ENCODE measurements at regions not wholly inside any gene's neighbourhood (a gene's known extent, or its start where the extent isn't known, plus 50 kb on each side); places are given as distances from the start of the nearest gene placed in this dataset.

DNA sequence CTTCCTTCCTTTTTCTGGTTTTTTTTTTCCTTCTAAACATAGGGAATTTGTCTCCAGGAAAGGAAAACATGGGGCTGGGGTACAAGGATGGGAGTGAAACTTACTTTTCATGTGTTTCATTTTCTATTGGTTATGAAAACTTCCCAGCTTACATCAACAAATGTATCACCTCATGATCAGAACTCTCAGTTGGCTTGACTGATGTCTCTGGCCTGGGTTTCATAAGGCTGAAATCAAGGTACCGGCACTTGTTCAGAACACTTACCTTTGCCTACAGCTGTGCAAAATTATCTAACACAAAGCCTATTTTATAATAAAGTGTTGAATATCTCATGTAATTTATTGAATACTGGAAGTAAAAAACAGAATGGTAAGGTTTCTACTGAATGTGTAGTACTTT, 91.8 kb upstream of the STT3B start:
- no peak for DNase-seq

- DNase-seq: no peak
Observed at GRCh38 chr3:31442755-31443154, 90.0 kb upstream of the STT3B start.

GRCh38 chr3:31444220-31445142, 88.2 kb upstream of the STT3B start:
- no peak for DNase-seq

DNA sequence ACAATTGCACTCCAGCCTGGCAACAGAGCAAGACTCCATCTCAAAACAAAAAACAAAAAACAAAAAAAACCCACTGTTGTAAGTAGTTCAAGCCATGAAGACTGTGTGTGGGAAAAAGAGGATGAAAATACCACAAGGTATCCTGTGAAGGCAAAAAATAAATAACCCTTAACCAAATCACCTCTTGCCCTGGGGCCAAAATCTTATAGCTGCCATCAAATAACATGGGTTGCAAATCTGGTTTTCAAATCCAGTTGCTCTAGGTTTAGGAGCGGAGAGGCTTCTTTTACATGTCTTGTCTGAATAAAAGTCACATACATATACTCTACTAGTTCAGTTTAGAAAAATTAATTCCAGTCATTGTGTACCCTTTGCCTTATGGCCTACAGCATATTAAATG, 87.0 kb upstream of the STT3B start:
- no peak for DNase-seq

DNA sequence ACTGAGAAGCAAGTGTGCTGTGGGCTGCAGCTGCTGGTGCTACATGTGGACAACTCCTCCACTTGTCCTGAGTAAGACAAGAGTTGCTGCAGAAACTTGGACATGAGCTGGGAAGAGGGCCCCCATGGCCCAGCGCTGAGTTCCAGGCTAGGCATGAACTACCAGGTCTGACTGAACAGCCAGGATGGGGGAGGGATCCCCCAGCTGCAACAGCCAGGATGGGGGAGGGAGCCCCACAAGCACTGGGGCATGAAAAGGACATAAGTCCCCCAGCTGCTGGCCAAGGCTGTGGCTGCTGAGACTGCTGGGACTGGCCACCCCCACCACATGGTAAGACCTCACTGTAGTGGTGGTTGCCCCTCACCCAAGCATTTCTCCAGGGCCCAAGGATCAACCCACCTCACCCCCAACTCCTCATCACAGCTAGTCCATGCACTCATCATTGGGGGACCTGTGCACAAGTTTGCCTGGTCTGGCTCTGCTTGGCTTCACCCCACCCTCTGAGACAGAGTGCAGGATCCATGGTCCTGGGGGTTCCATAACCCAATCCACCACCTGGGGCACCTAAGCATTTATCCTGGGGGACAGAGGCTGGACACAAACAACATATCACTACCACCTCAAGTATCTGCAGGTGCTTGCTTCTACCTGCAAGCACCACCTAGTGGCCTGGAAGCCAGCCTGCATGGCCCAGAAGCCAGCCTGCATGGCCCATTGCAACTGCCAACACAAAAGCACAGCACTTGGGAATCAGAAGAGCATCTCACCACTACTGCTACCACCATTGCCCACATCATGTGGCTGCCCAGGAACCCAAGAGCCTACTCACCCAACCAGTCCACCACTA, 84.5 kb upstream of the STT3B start:
- DNase-seq: no peak

GRCh38 chr3:31448882-31449243, 83.9 kb upstream of the STT3B start:
- no peak for DNase-seq

GRCh38 chr3:31449318-31449717, 83.4 kb upstream of the STT3B start:
- no peak for DNase-seq

DNA sequence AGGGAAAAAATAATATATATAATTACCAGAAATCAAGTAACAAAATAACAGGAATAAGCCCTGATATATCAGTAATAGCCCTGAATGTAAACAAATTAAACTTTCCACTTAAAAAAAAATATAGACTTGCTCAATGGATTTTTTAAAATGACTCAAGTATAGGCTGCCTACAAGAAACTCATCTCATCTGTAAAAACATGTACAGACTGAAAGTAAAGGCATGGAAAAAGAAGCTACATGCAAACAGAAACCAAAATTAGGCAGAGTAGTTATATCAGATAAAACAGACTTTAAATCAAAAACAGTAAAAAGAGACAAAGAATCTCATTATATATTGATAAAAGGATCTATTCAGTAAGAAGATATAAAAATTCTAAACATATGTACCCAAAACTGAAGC, 82.4 kb upstream of the STT3B start:
- DNase-seq: no peak

GRCh38 chr3:31452495-31453106, 80.1 kb upstream of the STT3B start:
- no peak for DNase-seq

GRCh38 chr3:31453430-31453829, 79.3 kb upstream of the STT3B start:
- no peak for DNase-seq

GRCh38 chr3:31455524-31455923, 77.2 kb upstream of the STT3B start:
- DNase-seq: no peak

DNA sequence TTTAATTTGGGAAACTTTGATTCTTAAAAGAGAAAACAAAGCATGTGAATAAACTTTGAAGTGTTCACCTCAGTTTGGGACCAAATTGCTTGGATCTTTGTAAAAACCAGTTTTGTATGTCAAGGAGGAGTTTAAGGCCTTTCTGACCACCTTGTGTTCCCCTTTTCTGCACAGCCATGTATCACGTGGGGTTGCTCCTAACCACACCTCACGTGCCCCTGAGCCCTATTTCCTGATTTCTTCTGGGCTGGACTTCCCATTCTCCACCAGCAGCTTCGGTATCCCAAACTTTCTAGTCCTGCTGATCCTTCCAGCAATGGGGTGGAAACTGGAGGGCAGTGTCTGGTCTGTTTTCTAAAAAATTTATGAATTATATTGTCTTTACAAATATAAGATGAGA, 76.4 kb upstream of the STT3B start:
- no peak for DNase-seq

- no peak for DNase-seq
Observed at GRCh38 chr3:31461426-31461825, 71.3 kb upstream of the STT3B start.

DNA sequence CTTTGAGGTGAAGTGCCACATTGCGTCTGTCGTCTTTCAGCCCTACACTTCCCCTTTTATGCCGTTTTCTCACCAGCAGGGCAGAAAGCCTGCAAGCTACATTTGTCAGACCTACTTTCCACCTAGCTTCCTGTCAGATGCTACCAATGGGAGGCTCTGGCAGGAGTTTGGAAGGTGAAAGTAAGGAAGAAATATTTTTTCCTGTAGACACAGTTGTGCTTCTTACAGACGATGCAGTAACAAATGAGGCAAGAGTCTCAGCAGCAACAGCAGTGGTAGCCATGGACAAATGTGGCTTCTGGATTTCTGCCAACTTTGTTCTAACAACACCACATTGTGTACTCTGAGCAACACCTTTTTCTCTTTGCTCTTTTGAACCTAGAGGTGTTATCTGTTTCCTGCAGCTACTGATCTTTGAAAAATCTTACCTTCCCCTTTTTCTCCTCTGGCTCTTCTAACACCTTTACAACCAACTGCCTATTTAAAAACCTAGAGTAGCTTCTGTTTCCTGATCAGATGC, 70.6 kb upstream of the STT3B start:
- peak; percentile 53 for DNase-seq

GRCh38 chr3:31465999-31466398, 66.7 kb upstream of the STT3B start:
- no peak for DNase-seq

DNA sequence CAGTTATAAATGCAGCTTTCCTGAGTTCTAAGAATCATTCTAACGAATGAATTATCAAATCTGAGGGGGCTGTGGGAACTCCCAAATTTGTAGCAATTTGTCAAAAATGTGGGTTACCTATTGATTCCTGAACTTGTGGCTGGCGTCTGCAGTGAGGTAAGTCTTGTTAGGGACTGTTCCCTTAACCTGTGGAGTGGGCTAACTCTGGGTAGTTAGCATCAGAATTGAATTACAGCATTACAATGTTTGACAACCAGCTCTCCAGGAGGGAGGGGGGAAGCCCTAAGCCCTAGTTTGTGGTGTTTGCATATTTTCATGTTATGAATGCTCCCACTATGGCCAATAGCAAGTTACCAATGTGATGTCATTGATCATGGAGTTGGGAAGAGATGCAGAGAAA, 65.9 kb upstream of the STT3B start:
- no peak for DNase-seq

GRCh38 chr3:31468433-31468832, 64.3 kb upstream of the STT3B start:
- no peak for DNase-seq

GRCh38 chr3:31469385-31469784, 63.3 kb upstream of the STT3B start:
- no peak for DNase-seq

GRCh38 chr3:31472479-31473390, 60.0 kb upstream of the STT3B start:
- peak; percentile 26 for DNase-seq

- no peak for DNase-seq
Observed at GRCh38 chr3:31476209-31476608, 56.5 kb upstream of the STT3B start.

GRCh38 chr3:31479431-31479830, 53.3 kb upstream of the STT3B start:
- no peak for DNase-seq

DNA sequence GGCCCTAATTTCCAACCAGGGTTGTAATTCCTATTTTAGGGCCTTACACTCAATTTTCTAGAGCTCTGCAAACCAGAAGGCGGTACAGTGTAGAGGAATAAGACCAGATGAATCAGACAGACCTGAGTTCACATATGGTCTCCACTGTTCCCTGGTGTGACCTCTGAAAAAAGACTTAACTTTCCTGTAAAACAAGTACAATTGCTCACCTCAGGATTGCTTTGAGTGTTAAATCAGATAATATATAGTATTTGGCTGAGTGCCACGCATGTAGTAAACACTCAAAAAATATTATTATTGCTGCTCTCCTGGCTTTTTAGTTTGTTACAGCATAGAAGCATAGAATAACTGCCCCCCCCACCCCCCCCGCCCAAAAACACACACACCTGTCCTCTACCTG, 51.0 kb upstream of the STT3B start:
- DNase-seq: peak; percentile 4

Data from hematopoietic multipotent progenitor cell treated with erythropoietin and hydrocortisone succinate and interleukin-3 and kit ligand, for 8 days (in vitro differentiated cells).